ENCODE measurements at regions not wholly inside any gene's neighbourhood (a gene's known extent, or its start where the extent isn't known, plus 50 kb on each side); places are given as distances from the start of the nearest gene placed in this dataset.
"Not testable (repeated sequence)": the region's sequence is repeated elsewhere in the genome, so short reads cannot be mapped to it uniquely, and the experiment has no call there.

GRCh38 chr1:14260480-14260879, 338.0 kb upstream of the KAZN start:
- DNase-seq (ENCODE audit: low read depth): no peak

DNA sequence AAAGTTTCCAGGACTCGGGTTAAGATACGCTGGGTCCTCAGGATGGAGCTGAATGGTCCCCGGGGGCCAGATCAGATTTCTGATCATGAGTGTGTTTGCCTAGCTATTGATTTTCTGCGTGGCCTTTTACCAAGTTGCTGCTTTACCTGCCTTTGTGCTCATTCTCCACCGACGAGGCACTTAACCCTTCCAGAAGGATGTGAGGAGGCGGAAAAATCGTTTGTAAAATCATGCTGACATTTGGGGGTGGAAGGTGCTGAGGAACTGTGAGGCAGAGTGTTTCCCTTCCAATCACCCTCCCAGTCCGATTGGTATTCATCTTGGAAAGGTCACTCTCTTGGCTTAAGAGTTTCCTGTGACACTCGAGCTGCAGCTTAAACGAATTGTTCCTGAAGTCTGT, 337.1 kb upstream of the KAZN start:
- no peak for DNase-seq (ENCODE audit: low read depth)

GRCh38 chr1:14262637-14263036, 335.8 kb upstream of the KAZN start:
- DNase-seq (ENCODE audit: low read depth): no peak

GRCh38 chr1:14263225-14263624, 335.3 kb upstream of the KAZN start:
- DNase-seq (ENCODE audit: low read depth): no peak

GRCh38 chr1:14263671-14264070, 334.8 kb upstream of the KAZN start:
- DNase-seq (ENCODE audit: low read depth): no peak

- no peak for DNase-seq (ENCODE audit: low read depth)
Observed at GRCh38 chr1:14265495-14265894, 333.0 kb upstream of the KAZN start.

- no peak for DNase-seq (ENCODE audit: low read depth)
Observed at GRCh38 chr1:14267991-14268390, 330.5 kb upstream of the KAZN start.

DNA sequence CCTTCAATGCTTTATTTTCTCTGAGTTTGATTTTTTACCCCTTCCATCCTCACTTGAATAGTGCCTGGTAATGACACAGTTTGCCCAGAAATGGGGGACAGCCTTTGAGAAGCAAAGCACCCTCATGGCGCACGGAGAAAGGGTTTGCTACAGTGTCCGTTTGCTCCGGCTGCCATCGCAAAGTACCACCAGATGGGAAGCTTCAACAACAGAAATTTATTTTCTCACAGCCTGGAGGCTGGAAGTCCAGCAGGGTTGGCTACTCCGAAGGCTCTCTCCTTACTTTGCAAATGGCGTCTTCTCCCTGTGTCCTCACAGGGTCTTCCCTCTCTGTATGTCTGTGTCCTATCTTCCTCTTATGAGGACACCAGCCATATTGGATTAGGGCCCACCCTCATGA, 327.7 kb upstream of the KAZN start:
- DNase-seq (ENCODE audit: low read depth): no peak

DNA sequence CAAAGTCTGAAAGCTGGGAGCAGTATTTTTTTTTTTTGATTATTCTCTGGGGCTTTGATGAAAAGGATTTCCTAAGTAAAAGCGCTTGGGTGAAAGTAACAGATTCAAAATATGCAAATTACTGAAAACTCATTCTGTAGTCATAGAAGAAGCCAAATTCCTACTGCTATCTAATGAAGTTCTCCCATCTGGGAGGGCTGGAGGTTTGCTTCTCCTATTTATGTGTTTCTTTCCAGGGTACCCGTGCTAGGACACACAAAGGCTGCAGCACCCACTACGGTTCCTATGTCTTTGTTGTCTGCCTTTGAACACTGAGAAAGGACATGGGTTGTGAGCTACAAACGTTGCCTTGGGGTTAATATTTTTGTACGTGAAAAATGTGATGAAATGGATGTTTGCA, 324.7 kb upstream of the KAZN start:
- no peak for DNase-seq (ENCODE audit: low read depth)

DNA sequence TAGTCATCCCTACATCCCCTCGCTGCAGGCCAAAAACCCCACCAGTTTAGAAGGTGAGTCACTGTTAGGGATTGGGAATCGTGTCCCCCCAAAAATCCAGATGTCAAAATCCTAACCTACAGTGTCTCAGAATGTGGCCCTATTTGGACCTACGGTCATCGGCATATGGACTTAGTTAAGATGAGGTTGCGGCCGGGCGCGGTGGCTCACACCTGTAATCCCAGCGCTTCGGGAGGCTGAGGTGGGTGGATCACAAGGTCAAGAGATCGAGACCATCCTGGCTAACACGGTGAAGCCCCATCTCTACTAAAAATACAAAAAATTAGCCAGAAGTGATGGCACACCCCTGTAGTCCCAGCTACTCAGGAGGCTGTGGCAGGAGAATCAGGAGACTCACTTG, 318.6 kb upstream of the KAZN start:
- DNase-seq (ENCODE audit: low read depth): not testable (repeated sequence)

GRCh38 chr1:14280909-14281308, 317.6 kb upstream of the KAZN start:
- DNase-seq (ENCODE audit: low read depth): no peak

DNA sequence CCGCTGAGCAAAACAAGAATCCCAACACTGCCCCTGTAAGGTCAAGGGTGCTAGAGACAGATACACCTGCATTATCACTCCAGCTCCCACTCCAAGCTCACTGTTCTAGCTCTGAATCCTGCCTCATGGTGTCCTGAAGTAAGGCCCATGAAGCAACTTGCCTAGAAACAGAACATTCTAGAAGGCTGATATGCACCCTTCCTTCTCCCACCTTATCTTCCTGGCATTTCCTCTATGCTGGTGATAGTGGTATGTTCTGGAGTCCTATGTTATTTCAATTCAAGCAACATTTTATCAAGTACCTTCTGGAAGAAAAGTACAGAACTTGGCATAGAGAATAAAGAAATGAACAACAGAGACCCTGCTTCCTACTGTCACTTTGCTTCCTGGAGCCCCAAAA, 317.1 kb upstream of the KAZN start:
- DNase-seq (ENCODE audit: low read depth): no peak

- no peak for DNase-seq (ENCODE audit: low read depth)
Observed at GRCh38 chr1:14282707-14283106, 315.8 kb upstream of the KAZN start.

DNA sequence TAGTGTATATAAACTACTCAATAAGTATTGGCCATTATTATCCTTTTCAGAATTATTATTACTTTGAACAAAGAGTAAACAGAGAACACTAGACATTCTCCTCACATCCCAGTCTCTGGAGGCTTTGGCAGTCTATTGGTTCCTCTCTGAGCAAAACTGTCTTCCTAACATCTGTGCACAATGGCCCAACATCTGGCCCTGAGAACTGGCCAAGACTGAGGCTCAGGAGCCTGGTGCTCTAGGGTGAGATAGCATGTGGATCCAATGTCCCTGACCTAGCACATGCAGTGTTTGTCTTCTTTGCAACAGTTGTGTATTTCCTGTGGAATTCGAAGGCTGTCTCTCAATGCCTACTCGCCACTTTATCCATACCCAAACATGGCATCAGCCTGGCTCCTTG, 313.2 kb upstream of the KAZN start:
- no peak for DNase-seq (ENCODE audit: low read depth)

GRCh38 chr1:14291182-14291581, 307.3 kb upstream of the KAZN start:
- not testable (repeated sequence) for DNase-seq (ENCODE audit: low read depth)

DNA sequence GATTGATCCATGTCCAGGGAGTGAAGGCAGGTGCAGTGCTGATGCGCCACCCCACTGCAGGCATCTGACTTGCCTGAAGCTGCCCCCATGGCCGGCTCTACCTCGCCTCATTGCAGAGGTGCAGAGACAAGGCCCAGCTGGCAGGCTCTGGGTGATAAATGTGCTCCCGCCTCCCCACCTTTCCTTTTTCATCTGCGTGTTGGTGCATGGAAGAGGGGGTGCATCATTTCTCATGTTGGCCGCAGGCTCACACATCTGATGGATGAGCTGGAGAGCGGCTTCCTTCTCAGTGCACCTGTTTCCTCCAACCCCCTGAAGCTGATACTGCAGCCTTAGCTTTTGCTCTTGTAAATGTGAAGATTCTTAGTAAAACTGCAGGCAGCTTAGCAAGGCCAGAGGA, 306.0 kb upstream of the KAZN start:
- no peak for DNase-seq (ENCODE audit: low read depth)

GRCh38 chr1:14294006-14294405, 304.5 kb upstream of the KAZN start:
- no peak for DNase-seq (ENCODE audit: low read depth)

- DNase-seq (ENCODE audit: low read depth): no peak
Observed at GRCh38 chr1:14294860-14295536, 303.5 kb upstream of the KAZN start.

- no peak for DNase-seq (ENCODE audit: low read depth)
Observed at GRCh38 chr1:14296795-14297194, 301.7 kb upstream of the KAZN start.

GRCh38 chr1:14297356-14297755, 301.1 kb upstream of the KAZN start:
- DNase-seq (ENCODE audit: low read depth): no peak

- DNase-seq (ENCODE audit: low read depth): no peak
Observed at GRCh38 chr1:14298806-14299205, 299.7 kb upstream of the KAZN start.

- no peak for DNase-seq (ENCODE audit: low read depth)
Observed at GRCh38 chr1:14300991-14301703, 297.3 kb upstream of the KAZN start.

DNA sequence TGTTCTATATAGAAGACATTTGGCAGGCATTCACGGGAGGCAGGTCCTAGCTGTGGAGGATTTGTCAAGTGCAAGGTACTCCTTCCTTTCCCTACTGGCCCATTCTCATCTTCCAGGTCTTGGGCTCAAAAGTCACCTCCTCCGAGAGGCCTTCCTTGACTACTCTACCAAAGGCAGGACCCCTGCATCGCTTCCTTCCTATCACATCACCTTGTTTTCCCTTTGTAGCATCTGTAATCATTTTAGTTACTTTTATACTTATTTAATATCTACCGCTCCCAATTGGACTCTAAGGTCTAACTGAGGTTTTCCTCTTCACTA, 296.8 kb upstream of the KAZN start:
- no peak for DNase-seq (ENCODE audit: low read depth)

DNA sequence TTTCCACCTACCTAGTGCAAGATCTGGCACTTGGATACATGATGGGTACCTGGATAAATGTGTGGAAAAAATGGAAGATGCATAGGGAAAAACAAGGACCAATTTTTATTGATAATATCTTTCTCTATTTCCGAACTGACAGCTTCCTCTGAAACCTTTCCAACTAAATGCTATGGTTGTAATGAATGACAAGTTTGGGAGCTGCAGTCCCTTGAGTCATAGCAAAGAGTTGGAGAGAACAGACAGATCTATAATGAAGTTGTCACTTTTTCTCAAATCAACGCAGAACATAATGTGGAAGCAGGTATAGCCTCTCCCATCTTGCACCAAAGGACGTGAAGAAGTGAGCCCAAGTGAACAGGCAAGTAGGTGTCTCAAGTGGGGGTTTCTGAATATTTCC, 296.5 kb upstream of the KAZN start:
- DNase-seq (ENCODE audit: low read depth): no peak

Data from GM04504 (cell line).